Smooth muscle cell (in vitro differentiated cells): ENCODE measurements at regions not wholly inside any gene's neighbourhood (a gene's known extent, or its start where the extent isn't known, plus 50 kb on each side); places are given as distances from the start of the nearest gene placed in this dataset.

Experiments
- DNase-seq: peaks from one replicate; lab custom pipeline; 2025; ENCODE audit not compliant: unreplicated experiment; lab: John Stamatoyannopoulos, UW
- H2AFZ ChIP-seq: fragments of 200-600 bp; sonication (generic); 2 replicates; pipeline ENCODE4 v1.6.0; 2016; ENCODE audit warnings: antibody characterized with exemption, low read depth, mild to moderate bottlenecking
- H3F3A ChIP-seq: fragments of 200-600 bp; sonication (generic); 2 replicates; pipeline ENCODE4 v1.6.0; 2017; ENCODE audit warnings: antibody characterized with exemption, low read depth
- H3K27ac ChIP-seq: fragments of 200-600 bp; sonication (generic); 2 replicates; pipeline ENCODE4 v1.5.1; 2016; ENCODE audit warnings: low read depth, mild to moderate bottlenecking
- H3K27me3 ChIP-seq: fragments of 200-600 bp; sonication (generic); 2 replicates; pipeline ENCODE4 v1.6.1; 2016; ENCODE audit warnings: low read depth, mild to moderate bottlenecking
- H3K36me3 ChIP-seq: fragments of 200-600 bp; sonication (generic); 2 replicates; pipeline ENCODE4 v1.5.1; 2016; ENCODE audit warnings: low read depth
- H3K4me1 ChIP-seq: fragments of 200-600 bp; sonication (generic); 2 replicates; pipeline ENCODE4 v1.5.1; 2016; ENCODE audit warnings: low read depth
- H3K4me2 ChIP-seq: fragments of 200-600 bp; sonication (generic); 2 replicates; pipeline ENCODE4 v1.6.0; 2016; ENCODE audit warnings: mild to moderate bottlenecking
- H3K4me3 ChIP-seq: fragments of 200-600 bp; sonication (generic); 2 replicates; pipeline ENCODE4 v1.5.1; 2016; ENCODE audit warnings: mild to moderate bottlenecking
- H3K79me2 ChIP-seq: fragments of 200-600 bp; sonication (generic); 2 replicates; pipeline ENCODE4 v1.6.0; 2016; ENCODE audit warnings: low read depth, mild to moderate bottlenecking
- H3K9ac ChIP-seq: fragments of 200-600 bp; sonication (generic); 2 replicates; pipeline ENCODE4 v1.6.0; 2016; ENCODE audit warnings: low read depth
- H3K9me3 ChIP-seq: fragments of 200-600 bp; sonication (generic); replicated peaks from 2 replicates; pipeline ENCODE4 v1.5.1; 2016; ENCODE audit warnings: low read depth
- H4K20me1 ChIP-seq: fragments of 200-600 bp; sonication (generic); 2 replicates; pipeline ENCODE4 v1.6.0; 2016; ENCODE audit warnings: low read depth
- CTCF ChIP-seq: fragments of 200-600 bp; sonication (generic); IDR thresholded peaks from 2 replicates; pipeline ENCODE4 v1.5.1; 2017; ENCODE audit warnings: borderline replicate concordance, mild to moderate bottlenecking, antibody characterized with exemption; ENCODE audit not compliant: insufficient read depth, poor library complexity, severe bottlenecking
- WGBS: methylation state at CpG from one replicate; pipeline ENCODE4 v1.1.7; 2016; ENCODE audit warnings: low lambda C conversion rate; 5-methylcytosine and 5-hydroxymethylcytosine counted together

DNA sequence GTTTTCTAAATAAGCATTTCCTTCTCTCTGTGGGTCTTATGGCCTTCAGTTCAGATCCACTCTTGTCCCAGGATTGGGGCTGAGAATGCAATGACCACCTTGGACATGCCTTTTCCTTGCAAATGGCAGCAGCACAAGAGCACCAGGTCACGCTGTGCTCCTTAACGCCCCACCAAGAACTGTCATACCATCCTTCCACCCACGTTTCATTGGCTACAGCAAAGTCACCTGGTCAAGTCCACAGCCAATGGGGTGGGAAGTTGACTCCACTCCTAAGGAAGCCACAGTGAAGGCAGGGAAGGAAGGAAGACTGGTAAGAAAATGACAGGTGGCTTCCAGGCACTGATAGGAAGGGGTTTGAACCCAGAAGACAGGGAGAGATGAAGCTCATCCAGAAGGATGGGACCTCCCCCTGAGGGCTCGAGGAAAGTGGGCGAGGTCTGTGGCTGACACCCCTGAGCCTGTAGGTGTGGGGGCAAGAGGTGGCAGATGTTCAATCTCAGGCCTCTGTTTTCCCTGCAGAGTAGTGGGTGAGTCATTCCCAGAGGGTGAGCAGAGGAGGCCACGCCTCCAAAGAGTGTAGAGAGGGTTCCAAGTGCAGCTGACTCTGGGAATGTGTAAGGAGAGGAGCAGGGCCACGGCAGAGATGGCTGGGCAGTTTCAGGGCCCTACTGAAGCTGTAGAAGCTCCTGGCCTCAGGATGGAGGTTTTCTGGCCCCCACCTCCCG is 113.5 kb upstream of the VRK1 start:
- TF ChIP-seq CTCF, result no peak
- no peaks in the 10 kb centered on the region for H3K4me1 ChIP-seq
- H3K27ac ChIP-seq, result no peak overlapping the region
- no peaks in the 10 kb centered on the region for H3K9me3 ChIP-seq
- H3K27me3 ChIP-seq, result peaks cover 7% of the 10 kb centered on the region
- H4K20me1 ChIP-seq, result no peaks in the 10 kb centered on the region
- no peaks in the 10 kb centered on the region for H3K79me2 ChIP-seq
- DNase-seq, result no peak
- H3K4me3 ChIP-seq, result no peak overlapping the region
- H3K36me3 ChIP-seq, result no peaks in the 10 kb centered on the region
- WGBS, result 79% methylated on average over 8 of the region's 8 CpGs
- no peaks in the 10 kb centered on the region for H3F3A ChIP-seq
- no peak overlapping the region for H3K9ac ChIP-seq
- H2AFZ ChIP-seq, result no peak overlapping the region
- no peak overlapping the region for H3K4me2 ChIP-seq

DNA sequence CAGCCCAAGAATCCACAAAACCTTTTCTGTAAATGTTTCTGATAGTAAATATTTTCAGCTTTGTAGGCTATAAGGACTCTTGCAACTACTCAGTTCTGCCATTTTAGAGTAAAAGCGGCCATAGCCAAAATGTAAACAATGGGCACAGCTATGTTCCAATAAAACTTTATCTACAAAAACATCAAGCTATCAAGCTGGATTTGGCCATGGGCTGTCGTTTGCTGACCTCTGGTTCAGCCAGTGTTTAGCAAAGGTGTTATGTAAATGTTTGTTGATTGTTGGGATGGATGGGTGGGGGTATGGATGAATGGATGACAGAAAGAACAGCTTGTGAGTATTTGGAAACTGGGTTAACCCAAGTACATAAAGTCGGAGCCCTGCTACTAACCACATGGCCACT is 111.1 kb upstream of the VRK1 start:
- 61% methylated on average over 3 of the region's 3 CpGs for WGBS
- H2AFZ ChIP-seq, result no peak overlapping the region
- H3K27ac ChIP-seq, result no peak overlapping the region
- no peaks in the 10 kb centered on the region for H3K4me1 ChIP-seq
- H3K9ac ChIP-seq, result no peak overlapping the region
- no peaks in the 10 kb centered on the region for H3F3A ChIP-seq
- no peaks in the 10 kb centered on the region for H3K36me3 ChIP-seq
- no peaks in the 10 kb centered on the region for H4K20me1 ChIP-seq
- DNase-seq, result no peak
- H3K79me2 ChIP-seq, result no peaks in the 10 kb centered on the region
- H3K27me3 ChIP-seq, result no peaks in the 10 kb centered on the region
- no peaks in the 10 kb centered on the region for H3K9me3 ChIP-seq
- no peak overlapping the region for H3K4me3 ChIP-seq
- TF ChIP-seq CTCF, result no peak
- no peak overlapping the region for H3K4me2 ChIP-seq

GRCh38 chr14:96688629-96689028 is 108.6 kb upstream of the VRK1 start:
- Histone ChIP-seq H3K9ac (no peak overlapping the region), H3K27ac (no peak overlapping the region), H3K4me3 (no peak overlapping the region), H3K27me3 (no peaks in the 10 kb centered on the region), H3K79me2 (no peaks in the 10 kb centered on the region), H3K9me3 (no peaks in the 10 kb centered on the region), H3K4me1 (no peaks in the 10 kb centered on the region), H3K4me2 (no peak overlapping the region), H4K20me1 (no peaks in the 10 kb centered on the region), H2AFZ (no peak overlapping the region), H3F3A (no peaks in the 10 kb centered on the region), H3K36me3 (no peaks in the 10 kb centered on the region)
- TF ChIP-seq CTCF, result no peak
- no peak for DNase-seq
- WGBS, result 100% methylated on average over 1 of the region's 1 CpG
